LNCAP (cell line): ENCODE measurements at regions not wholly inside any gene's neighbourhood (a gene's known extent, or its start where the extent isn't known, plus 50 kb on each side); places are given as distances from the start of the nearest gene placed in this dataset.

ENCODE experiments used
- CTCF ChIP-seq: fragments of 450-650 bp; IDR thresholded peaks from 2 replicates; pipeline ENCODE4 v1.5.1; 2017; ENCODE audit warnings: mild to moderate bottlenecking

DNA sequence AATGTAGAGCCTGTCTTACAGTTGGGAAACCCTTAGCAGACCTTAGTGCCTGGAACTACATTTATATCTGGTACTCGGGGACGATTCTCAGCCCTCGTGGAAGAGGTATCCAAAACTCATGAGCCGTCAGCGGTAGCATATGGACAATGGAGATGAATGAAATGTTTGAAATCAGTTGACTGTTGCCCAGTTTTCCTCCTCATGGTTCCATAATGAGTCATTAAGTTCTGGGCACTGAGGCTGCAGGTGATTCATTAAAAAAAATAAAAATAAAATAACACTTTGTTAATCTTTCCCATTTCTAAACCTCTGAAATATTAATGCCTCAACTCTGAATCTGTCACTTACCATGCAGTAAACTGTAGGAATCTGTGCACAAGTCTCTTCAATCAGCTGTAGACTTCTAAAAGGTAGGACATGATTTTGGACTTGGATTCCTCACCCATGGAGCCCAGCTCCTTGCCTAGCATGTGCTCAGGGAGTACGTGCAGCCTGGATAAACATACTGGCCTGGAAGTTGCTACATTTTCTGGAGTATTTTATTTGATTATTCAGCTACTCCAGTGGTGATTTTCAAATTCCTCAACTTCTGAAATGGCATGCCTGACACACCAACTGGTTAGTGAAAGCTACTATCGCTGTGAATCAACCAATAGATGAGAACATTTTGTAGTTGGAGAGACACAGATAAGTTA, 979.2 kb downstream of the CNTNAP5 start:
- TF ChIP-seq CTCF: no peak

DNA sequence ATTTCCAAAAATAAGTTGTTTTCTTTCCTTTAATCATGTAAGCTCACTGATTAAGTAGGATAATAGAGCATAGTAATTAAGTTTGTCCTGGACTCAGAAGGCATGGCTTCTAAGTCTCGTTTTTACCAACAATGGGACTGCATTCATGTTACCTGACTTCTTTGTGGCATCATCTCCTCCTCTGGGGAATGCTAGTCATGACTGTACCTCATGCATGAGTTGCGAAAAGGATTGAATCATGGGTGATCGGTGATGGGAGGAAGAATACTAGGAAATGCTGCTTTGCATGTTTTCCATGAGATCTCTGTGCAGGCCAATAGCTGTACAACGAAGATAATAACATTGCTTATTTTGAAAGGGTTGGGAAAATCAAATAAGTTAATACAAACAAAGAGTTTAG, 981.6 kb downstream of the CNTNAP5 start:
- no peak for TF ChIP-seq CTCF

GRCh38 chr2:125033871-125034270, 1008.8 kb downstream of the CNTNAP5 start:
- no peak for TF ChIP-seq CTCF

DNA sequence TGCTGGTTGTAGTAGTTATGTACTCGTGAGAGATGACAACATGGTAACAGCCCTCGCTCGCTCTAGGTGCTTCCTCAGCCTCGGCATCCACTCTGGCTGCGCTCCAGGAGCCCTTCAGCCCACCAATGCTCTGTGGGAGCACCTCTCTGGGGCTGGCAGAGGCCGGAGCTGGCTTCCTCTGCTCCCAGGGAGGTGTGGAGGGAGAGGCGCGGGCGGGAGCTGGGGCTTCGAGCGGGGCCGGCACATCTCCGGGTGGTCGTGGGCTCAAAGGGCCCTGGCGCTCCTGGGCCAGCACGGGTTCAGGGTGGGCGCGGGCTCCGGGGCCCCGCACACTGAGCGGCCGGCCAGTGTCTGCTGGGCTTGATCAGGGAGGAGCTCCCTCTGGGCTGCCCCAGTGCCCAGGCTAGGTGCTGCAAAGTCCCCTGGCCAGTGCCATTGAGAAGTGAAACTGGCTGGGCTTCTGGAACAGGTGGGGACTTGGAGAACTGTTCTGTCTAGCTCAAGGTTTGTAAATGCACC, 1012.1 kb downstream of the CNTNAP5 start:
- no peak for TF ChIP-seq CTCF

DNA sequence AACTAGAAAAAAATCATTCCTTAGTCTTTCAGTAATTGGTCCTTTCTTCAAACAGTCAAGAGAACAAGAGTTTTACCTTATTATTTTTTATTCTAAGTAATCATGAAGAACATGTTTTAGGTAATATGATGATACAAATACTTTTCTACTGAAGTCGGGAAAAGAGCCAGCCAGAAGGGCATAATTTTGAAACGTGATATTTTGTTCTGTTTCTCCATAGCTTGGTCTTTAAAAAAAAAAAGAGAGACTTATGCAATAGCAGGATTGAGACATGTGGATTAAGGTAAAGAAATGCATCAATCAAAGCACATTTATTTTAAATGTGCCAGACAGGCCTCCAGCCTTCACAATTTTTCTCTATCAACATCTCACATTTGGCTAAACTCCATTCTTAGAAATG, 1016.8 kb downstream of the CNTNAP5 start:
- no peak for TF ChIP-seq CTCF

DNA sequence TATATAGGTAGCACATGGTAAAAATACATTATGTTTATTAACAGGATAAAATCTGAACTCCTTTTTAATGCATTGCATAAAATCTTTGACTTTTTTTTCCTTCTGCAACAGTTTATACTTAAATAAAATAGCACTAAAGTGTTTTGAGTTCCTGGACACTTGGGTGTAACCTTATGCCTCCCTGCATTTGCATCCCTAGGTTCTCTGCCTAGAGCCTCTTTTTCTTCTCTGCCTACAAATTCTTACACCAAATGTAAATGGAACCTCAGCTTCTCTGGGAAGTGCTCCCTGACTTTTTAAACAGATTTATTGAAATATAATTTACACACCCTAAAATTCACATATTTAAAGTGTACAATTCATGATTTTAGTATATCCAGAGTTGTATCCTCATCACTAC, 1017.6 kb downstream of the CNTNAP5 start:
- no peak for TF ChIP-seq CTCF

DNA sequence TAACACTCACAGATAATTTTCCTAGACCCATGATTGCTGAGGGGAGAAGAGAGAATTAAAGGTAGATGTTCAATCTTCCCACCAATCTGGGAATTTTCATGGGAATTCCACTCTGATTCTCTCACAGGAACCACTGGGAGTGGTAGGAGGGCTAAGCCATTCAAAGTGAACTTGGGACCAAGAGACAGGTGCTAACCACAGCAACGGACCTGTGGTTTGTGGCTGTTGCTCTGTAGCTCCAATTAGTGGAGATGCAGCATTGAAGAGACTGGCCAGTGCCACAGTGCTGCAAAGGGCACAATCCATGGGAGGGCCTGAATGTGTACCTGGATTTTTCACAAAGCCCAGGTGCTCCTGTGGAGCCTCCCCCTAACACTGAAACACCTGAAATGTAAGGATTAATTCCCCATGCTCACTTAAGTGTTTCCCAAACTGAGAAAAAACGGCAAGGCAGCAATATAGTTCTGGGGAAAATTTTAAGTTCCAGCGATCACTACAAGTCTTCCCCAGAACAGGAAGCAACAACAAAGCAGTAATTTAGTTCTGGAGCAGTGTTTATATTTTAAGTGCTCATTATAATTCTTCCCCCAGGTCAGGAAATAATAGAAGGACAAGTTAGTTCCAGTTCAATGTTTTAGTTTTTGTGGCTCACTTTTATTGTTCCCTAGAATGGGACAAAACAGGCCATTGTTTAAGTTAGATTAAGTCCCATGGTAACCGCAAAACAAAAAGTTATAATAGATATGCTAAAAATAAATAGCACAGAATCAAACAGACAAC, 1045.8 kb downstream of the CNTNAP5 start:
- no peak for TF ChIP-seq CTCF
